CD4-positive, alpha-beta T cell (primary cell): ENCODE measurements at regions not wholly inside any gene's neighbourhood (a gene's known extent, or its start where the extent isn't known, plus 50 kb on each side); places are given as distances from the start of the nearest gene placed in this dataset.

Experiments
- ATAC-seq: fragments of 200-7000 bp; cut with Tn5 transposase; one replicate; pipeline ENCODE4 v1.10.0; 2022; ENCODE audit warnings: mild to moderate bottlenecking; ENCODE audit not compliant: poor library complexity
- CTCF ChIA-PET: fragments of 350-600 bp; sonication (Branson Sonifier 250); formaldehyde crosslinking; loops from one replicate; lab custom pipeline; 2021; ENCODE audit warnings: antibody characterized with exemption, inconsistent platforms; lab: Charles Lee
- POLR2A ChIA-PET: fragments of 350-600 bp; sonication (Branson Sonifier 250); formaldehyde crosslinking; loops from one replicate; lab custom pipeline; 2021; ENCODE audit warnings: antibody characterized with exemption, inconsistent platforms; lab: Charles Lee
- DNase-seq, 14 experiments: peaks; one replicate each; pipeline ENCODE4 v3.0.0-alpha.2; 2013 to 2020; ENCODE audit warnings: mixed read lengths in 2 of 14
- H3K27ac ChIP-seq, 2 donors: one replicate each; pipeline versions ENCODE4 v1.5.1 to v1.7.0; 2013; ENCODE audit warnings: low read length in 2 of 2, low read depth in 1 of 2, mild to moderate bottlenecking in 1 of 2
- H3K27me3 ChIP-seq, 2 experiments: 1 replicate in 1 of 2; 2 replicates in 1 of 2; pipeline versions ENCODE4 v1.6.1 to v1.7.0; 2013; ENCODE audit warnings: low read length in 2 of 2, control low read depth in 1 of 2, mild to moderate bottlenecking in 1 of 2, moderate library complexity in 1 of 2; ENCODE audit not compliant: insufficient read depth in 2 of 2, control insufficient read depth in 1 of 2
- H3K36me3 ChIP-seq: one replicate; pipeline ENCODE4 v1.6.1; 2013; ENCODE audit warnings: low read length, control low read depth; ENCODE audit not compliant: insufficient read depth
- H3K4me1 ChIP-seq: one replicate; pipeline ENCODE4 v1.6.1; 2013; ENCODE audit warnings: low read length, control low read depth; ENCODE audit not compliant: insufficient read depth
- H3K4me3 ChIP-seq: one replicate; pipeline ENCODE4 v1.5.1; 2013; ENCODE audit warnings: mild to moderate bottlenecking, low read length, moderate library complexity
- H3K9me3 ChIP-seq, 2 experiments: 1 replicate in 1 of 2; 2 replicates in 1 of 2; pipeline versions ENCODE4 v1.6.1 to v1.7.0; 2013; ENCODE audit warnings: low read length in 2 of 2, mild to moderate bottlenecking in 2 of 2, control low read depth in 1 of 2, moderate library complexity in 1 of 2; ENCODE audit not compliant: control insufficient read depth in 1 of 2, insufficient read depth in 1 of 2
- H3K27ac Mint-ChIP-seq: one replicate; pipeline ENCODE4 v1.8.0; 2020; ENCODE audit warnings: mixed read lengths
- H3K27me3 Mint-ChIP-seq: one replicate; pipeline ENCODE4 v1.8.0; 2021; ENCODE audit warnings: mixed read lengths
- H3K36me3 Mint-ChIP-seq: one replicate; pipeline ENCODE4 v1.8.0; 2021; ENCODE audit warnings: low read depth, mixed read lengths
- H3K4me1 Mint-ChIP-seq: one replicate; pipeline ENCODE4 v1.8.0; 2021; ENCODE audit warnings: low read depth, mixed read lengths
- H3K4me3 Mint-ChIP-seq: one replicate; pipeline ENCODE4 v1.8.0; 2020; ENCODE audit warnings: mild to moderate bottlenecking, mixed read lengths
- H3K9me3 Mint-ChIP-seq: one replicate; pipeline ENCODE4 v1.8.0; 2020; ENCODE audit warnings: mixed read lengths
- intact Hi-C, 2 experiments: fragments of 100-400 bp; cut with DNase I in 1 of 2; cut with micrococcal nuclease in 1 of 2; formaldehyde crosslinking; loops; one replicate each; pipeline versions ENCODE4 v1.15.1 to v1.9.0; 2023 to 2025; cut with DNase I, micrococcal nuclease
- TF ChIP-seq, protein P1 (sequence below): fragments of 200-600 bp; IDR thresholded peaks from one replicate; pipeline ENCODE4 v1.8.0; 2022; ENCODE audit warnings: antibody characterized with exemption, mild to moderate bottlenecking

DNA sequence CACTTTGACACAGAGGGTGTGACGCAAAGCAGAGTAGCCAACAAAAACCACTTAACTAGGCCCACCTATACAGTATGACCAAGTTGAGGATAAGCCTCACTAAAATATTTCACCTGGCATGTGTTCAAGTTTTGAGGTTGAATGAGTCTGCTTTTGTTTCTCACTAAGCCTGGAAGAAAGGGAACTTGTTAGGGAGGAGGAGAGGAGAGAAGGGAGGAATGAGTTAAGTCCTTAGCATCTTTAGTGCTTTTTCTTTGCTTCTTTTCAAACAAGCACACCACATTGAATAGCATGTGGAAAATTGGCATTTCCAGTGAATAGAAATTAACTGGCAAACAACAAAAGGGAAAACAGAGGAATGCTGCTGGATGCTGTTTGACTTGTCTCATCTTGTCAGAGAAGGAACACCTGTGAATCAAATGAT is 461.9 kb downstream of the GJA1 start:
- Mint-ChIP-seq H3K27ac (no peak overlapping the region), H3K4me1 (no peaks in the 10 kb centered on the region), H3K9me3 (no peaks in the 10 kb centered on the region), H3K27me3 (no peaks in the 10 kb centered on the region), H3K4me3 (no peak overlapping the region), H3K36me3 (no peaks in the 10 kb centered on the region)
- Histone ChIP-seq H3K4me3 (no peak overlapping the region), H3K36me3 (no peaks in the 10 kb centered on the region), H3K27ac (no peak overlapping the region), H3K9me3 (no peaks in the 10 kb centered on the region), H3K4me1 (no peaks in the 10 kb centered on the region), H3K27me3 (no peaks in the 10 kb centered on the region)
- ChIA-PET CTCF (no interaction called here), POLR2A (interaction anchor here (0.7 kb wide), 1 partner anchor 17 kb away, joined by 3 read pairs; no protein-coding TSS in a partner anchor)
- no peak for DNase-seq
- TF ChIP-seq, protein P1, sequence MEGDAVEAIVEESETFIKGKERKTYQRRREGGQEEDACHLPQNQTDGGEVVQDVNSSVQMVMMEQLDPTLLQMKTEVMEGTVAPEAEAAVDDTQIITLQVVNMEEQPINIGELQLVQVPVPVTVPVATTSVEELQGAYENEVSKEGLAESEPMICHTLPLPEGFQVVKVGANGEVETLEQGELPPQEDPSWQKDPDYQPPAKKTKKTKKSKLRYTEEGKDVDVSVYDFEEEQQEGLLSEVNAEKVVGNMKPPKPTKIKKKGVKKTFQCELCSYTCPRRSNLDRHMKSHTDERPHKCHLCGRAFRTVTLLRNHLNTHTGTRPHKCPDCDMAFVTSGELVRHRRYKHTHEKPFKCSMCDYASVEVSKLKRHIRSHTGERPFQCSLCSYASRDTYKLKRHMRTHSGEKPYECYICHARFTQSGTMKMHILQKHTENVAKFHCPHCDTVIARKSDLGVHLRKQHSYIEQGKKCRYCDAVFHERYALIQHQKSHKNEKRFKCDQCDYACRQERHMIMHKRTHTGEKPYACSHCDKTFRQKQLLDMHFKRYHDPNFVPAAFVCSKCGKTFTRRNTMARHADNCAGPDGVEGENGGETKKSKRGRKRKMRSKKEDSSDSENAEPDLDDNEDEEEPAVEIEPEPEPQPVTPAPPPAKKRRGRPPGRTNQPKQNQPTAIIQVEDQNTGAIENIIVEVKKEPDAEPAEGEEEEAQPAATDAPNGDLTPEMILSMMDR: no peak
- ATAC-seq: no peak
- intact Hi-C loops: no loop called here

DNA sequence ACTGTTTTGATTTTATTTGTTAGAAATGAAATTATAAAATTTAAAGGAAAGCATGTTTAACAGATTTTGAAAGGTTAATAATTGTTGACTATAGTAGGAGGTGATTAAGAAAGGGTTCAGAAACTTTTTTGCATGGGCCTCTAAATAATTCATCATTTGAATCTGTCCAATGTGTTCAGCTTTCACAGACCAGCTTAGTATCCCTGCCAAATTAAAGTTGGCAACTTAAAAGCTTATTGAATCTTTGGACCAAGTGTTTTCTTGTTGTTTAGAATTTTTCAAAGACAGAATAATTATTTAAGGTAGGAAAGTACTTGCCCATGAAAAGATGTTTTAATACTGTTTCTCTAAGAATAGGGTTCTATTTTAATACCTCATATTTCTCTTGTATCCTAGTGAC is 466.0 kb downstream of the GJA1 start:
- Histone ChIP-seq H3K27ac (no peak overlapping the region), H3K9me3 (no peaks in the 10 kb centered on the region), H3K4me1 (no peaks in the 10 kb centered on the region), H3K4me3 (no peak overlapping the region), H3K27me3 (no peaks in the 10 kb centered on the region), H3K36me3 (no peaks in the 10 kb centered on the region)
- Mint-ChIP-seq H3K36me3 (no peaks in the 10 kb centered on the region), H3K27me3 (no peaks in the 10 kb centered on the region), H3K4me1 (no peaks in the 10 kb centered on the region), H3K4me3 (no peak overlapping the region), H3K9me3 (peaks cover 2% of the 10 kb centered on the region), H3K27ac (no peak overlapping the region)
- DNase-seq (no peak), ATAC-seq (no peak)
- intact Hi-C loops: no loop called here
- POLR2A ChIA-PET: no interaction called here
- TF ChIP-seq, protein P1: no peak
- CTCF ChIA-PET: no interaction called here

DNA sequence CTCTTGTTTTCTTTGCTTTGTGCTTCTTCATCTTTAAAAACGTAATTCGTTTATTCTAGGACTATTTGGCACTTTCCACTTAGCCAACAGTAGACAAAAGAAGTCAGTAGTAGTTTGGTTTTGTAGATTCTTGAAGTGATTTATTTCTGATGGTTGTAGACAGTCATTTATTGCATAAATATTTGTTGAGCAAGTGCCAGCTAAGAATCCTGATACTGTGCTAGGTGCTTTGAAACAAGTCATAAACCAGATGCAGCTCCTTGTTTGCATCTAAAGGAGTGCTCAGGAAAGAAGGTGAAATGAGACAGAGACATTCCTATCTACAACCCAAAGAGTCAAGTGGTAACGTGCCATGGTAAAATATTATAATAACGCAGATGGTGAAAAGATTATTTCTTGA is 469.1 kb downstream of the GJA1 start:
- H3K27me3 Mint-ChIP-seq: no peaks in the 10 kb centered on the region
- H3K4me3 Mint-ChIP-seq: no peak overlapping the region
- Histone ChIP-seq H3K36me3 (no peaks in the 10 kb centered on the region), H3K9me3 (no peaks in the 10 kb centered on the region), H3K4me3 (no peak overlapping the region), H3K27me3 (no peaks in the 10 kb centered on the region), H3K4me1 (no peaks in the 10 kb centered on the region), H3K27ac (no peak overlapping the region)
- ATAC-seq (no peak), DNase-seq (no peak)
- no peaks in the 10 kb centered on the region for H3K36me3 Mint-ChIP-seq
- no peak overlapping the region for H3K27ac Mint-ChIP-seq
- ChIA-PET CTCF (no interaction called here), POLR2A (no interaction called here)
- TF ChIP-seq, protein P1: no peak
- intact Hi-C loops: no loop called here
- no peaks in the 10 kb centered on the region for H3K4me1 Mint-ChIP-seq
- peaks cover 9% of the 10 kb centered on the region for H3K9me3 Mint-ChIP-seq
